Left cardiac atrium (tissue), 4 donors: ENCODE measurements at regions not wholly inside any gene's neighbourhood (a gene's known extent, or its start where the extent isn't known, plus 50 kb on each side); places are given as distances from the start of the nearest gene placed in this dataset.
"Not testable (repeated sequence)": the region's sequence is repeated elsewhere in the genome, so short reads cannot be mapped to it uniquely, and the experiment has no call there.

Experiments used
- ATAC-seq, 2 donors: fragments of 200-7000 bp; cut with Tn5 transposase; one replicate each; pipeline ENCODE4 v1.9.1; 2020; ENCODE audit warnings: mild to moderate bottlenecking in 2 of 2, moderate library complexity in 2 of 2
- DNase-seq: peaks from one replicate; pipeline ENCODE4 v3.0.0-alpha.2; 2020
- intact Hi-C, 2 donors: fragments of 100-400 bp; cut with DNase I; formaldehyde crosslinking; loops; one replicate each; pipeline versions ENCODE4 v1.14.1 to v1.15.1; 2022 to 2023
- donor health status: DM: no; HTN: yes; CAD: no.
- donor health status: DM: no; HTN: yes; CAD: no; lungs with severe emphysema.
- donor health status: DM: yes; HTN: yes; CAD: no.
- donor health status: Dilated cardiomyopathy.

DNA sequence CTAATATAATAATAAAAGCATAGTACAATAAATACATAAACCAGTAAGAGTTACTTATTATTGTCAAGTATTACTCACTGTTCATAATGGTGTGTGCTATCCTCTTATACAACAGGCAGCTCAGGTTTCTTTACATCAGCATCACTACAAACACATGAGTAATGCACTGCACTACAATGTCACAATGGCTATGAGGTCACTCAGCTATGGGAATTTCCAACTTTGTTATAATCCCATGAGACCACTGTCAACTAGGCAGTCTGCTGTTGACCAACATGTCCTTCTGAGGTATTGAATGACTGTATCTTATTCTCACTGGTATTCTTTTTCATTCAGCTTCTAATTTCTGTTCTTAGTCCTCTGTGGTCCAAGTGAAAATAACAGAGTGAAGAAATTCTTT, 250.4 kb upstream of the DSEL start:
- DNase-seq (no peak), ATAC-seq (no peak)
- intact Hi-C loops = no loop called here

DNA sequence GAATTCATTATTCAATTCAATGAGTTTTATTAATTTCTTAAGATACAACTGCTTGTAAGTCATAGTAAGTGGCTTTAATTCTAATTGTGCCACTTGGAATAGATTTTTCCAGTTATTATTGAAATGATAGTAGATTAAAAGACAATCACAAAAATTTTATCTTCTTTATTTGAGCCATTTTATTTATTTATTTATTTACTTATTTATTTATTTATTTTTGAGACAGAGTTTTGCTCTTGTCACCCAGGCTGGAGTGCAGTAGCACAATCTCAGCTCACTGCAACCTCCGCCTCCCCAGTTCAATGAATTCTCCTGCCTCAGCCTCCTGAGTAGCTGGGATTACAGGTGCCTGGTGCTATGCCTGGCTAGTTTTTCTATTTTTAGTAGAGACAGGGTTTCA, 235.7 kb upstream of the DSEL start:
- DNase-seq, intact Hi-C loops, ATAC-seq: not testable (repeated sequence)

DNA sequence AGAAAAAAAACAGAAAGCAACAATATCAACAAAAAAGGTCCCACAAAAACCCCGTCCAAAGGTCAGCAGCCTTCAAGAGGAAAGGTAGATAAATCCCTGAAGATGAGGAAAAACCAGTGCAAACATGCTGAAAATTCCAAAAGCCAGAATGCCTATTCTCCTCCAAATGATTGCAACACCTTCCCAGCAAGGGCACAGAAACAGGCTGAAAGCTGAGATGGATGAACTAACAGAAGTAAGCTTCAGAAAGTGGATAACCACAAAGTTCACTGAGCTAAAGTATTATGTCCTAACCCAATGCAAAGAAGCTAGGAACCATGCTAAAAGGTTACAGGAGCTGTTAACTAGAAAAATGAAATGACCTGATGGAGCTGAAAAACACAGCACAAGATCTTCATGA, 226.4 kb upstream of the DSEL start:
- intact Hi-C loops = no loop called here
- no peak for DNase-seq

DNA sequence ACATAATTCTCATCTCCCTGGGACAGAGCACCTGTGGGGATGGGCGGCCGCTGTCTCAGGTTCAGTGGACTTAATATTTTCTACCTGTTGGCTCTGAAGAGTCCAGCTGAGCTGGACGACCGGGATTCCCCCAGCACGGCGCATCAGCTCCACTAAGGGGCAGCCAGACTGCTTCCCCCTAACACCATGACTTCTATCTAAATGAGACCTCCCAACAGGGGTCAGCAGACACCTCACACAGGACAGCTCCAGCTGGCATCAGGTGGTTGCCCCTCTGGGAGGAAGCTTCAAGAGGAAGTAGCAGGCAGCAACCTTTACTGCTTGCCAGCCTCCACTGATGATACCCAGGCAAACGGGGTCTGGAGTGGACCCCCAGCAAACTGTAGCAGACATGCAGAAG, 226.0 kb upstream of the DSEL start:
- DNase-seq (no peak), ATAC-seq (no peak)
- intact Hi-C loops = no loop called here

More for the DNA sequence above, 226.4 kb upstream of the DSEL start:
- no peak for ATAC-seq

DNA sequence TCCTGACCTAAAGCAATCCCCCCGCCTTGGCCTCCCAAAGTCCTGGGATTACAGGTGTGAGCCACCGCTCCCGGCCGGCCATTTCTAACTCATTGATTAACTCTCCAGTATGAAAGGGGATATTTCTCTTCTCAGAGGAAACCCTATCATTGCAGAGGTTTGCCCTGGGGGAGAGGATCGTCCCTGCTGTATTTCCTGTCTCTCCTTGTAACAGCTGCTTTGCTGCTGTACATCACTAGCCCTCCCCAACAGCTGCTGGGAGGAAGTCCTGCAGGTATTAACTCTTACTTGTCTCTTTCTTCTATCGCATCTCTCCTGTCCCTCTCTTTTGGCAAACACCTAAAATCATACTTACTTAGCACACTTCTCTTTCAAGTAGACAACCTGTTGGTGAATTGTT, 219.0 kb upstream of the DSEL start:
- ATAC-seq (no peak), DNase-seq (no peak)
- intact Hi-C loops = no loop called here

DNA sequence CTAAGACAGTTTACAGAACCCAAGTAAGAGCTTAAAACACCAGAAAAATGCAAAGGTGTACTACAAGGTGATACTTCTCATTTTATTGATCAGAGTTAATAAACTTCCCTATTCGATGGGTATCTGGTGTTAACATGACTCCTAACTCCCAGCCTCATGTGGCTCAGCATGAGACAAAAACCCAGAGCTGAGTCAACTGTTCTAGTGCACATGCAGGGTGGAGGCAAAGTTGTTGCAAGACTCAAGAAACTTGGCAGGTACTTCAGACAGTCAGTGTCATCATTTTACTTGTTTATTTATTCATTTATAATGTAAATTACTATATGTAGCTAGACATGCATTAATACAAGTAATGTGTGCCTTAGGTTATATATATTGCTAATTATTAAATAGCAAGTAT, 216.6 kb upstream of the DSEL start:
- DNase-seq (no peak), ATAC-seq (no peak)
- intact Hi-C loops = no loop called here

DNA sequence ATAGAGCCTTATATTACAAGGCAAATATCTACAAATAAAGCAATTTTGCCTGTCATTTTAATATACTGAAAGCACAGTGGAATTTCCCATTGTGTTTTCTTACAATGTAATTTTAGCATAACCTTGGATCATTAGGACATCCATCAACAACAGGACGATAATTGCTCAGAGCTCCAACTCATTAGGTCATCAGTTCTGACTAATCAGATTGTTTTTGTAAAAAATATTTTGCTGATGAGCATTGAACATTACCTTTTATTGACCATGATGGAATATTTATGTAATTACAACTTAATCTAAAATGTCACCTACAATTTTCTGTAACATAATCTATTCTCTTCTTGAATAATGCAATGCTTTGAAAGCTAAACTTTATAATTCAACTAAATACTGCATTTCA, 215.3 kb upstream of the DSEL start:
- ATAC-seq (no peak), DNase-seq (no peak)
- intact Hi-C loops = no loop called here

DNA sequence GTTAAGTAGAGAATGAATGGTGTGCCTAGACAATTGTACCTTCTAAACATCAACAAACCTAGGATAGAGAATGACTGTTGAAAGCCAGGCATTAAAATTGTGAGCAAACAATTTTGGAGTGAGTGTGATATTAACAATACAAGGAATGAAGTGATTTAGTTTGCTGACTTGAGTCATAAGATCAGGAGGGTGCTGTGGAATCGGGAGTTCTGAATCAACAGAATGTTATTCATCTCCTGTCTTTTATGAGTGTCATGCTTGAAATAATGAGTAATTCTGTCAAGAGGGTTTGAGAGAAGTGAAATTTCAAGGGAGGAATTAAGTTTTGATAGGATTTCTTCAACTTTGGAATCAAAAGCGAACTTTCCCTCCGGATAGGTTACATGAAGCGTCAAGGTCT, 214.4 kb upstream of the DSEL start:
- no peak for DNase-seq
- no peak for ATAC-seq
- intact Hi-C loops = no loop called here

DNA sequence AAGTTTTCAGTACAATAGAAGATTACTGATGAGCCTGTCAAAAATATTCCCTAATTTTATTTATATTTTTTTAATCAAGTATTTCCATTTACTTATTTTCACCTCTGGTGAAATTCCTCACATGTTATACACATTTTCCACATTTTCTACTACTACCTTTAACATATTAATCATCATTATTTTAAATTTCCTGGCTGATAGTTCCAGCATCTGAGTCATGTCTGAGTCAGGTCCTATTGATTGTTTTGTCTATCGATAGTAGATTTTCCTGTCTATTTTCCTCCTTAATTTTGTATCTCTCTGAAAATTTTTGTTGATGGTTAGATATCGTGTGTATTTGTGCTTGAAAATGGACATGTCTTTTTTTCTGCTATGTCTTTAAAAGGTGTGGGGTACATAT, 211.8 kb upstream of the DSEL start:
- DNase-seq (no peak), ATAC-seq (no peak)
- intact Hi-C loops = no loop called here

DNA sequence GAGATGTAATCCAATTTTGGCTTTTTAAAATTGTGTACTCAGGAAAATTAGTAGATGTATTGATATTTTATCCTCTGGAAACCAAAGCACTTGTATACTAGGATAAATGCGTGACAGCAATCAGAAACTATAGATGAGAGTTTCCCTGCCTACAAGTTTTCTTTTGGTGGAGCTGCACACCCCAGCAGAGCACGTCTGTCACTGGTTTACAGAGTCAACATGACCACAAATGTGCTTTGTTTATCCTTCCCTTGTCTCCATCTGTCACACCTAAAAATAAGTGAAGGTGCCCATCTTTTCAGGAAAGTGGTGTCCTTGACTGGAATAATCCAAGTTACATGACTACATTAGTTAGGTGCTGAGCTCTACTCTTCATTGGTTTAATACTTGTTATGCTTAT, 210.4 kb upstream of the DSEL start:
- no peak for DNase-seq
- intact Hi-C loops = no loop called here
- no peak for ATAC-seq

DNA sequence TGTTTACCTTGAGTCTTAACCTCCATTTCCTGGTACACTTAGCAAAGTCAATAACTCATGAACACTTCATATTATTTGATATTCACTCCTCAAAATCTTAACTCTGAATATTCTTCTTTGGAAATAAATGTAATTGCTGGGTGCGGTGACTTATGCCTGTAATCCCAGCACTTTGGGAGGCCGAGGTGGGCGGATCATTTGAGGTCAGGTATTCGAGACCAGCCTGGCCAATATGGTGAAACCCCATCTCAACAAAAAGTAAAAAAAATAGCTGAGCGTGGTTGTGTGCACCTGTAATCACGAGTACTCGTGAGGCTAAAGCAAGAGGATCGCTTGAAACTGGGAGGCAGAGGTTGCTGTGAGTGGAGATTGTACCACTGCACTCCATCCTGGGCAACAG, 201.3 kb upstream of the DSEL start:
- DNase-seq = no peak
- ATAC-seq = no peak
- intact Hi-C loops = no loop called here

DNA sequence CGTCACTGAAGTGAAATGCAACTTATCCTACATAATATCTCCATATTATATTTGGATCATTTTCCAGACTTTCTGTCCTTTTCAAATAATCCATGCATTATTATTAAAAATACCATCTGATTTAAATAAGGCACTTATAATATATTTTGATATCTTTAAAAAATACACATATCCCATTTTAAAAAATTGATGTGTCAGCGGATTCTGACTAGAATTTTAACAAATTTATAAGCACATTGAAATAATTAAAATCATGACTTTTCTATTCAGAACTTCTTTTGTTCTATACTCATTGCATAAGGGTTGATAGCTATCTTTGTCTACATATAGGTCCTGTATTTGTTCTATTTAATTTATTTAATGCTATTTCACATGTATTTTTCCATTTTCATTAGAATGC, 199.0 kb upstream of the DSEL start:
- intact Hi-C loops = no loop called here
- ATAC-seq (no peak), DNase-seq (no peak)

DNA sequence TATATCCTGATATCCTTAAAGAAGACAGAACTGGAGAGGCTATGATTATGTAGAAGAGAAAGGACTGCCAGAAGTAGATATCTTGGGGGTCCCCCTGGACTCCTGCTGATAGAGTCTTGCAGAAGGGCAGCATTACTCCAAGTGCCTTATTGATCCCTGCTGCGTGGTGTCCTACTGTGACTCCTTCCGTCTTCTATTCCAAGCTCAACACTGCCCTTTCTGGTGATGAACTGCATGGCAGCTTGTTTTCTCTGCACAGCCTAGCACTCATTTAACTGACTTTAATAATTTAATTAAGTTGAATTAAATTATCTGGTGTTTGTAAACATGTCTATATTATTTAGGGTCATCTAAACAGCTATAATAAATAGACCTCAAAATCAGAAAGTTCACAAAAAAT, 194.1 kb upstream of the DSEL start:
- DNase-seq (no peak), ATAC-seq (no peak)
- intact Hi-C loops = no loop called here

DNA sequence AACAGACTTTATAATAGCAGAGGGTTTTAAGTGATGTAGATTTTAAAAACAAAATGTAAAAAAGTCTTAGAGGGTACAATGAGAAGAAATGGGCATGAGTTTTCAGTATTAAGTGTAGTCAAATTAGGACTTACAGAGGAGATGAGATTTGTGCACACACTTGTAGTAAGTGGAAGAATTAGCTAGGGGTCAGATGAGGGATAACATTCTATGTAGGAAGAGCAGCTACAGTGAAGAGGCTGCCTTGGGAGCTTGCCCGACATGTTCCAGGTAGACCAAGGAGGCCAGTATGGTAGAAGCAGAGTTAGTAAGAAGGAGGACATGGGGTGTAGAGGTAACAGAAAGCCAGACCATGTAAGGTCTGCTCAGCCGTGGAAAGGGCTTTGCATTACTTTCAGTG, 189.2 kb upstream of the DSEL start:
- intact Hi-C loops = no loop called here
- DNase-seq (no peak), ATAC-seq (no peak)

DNA sequence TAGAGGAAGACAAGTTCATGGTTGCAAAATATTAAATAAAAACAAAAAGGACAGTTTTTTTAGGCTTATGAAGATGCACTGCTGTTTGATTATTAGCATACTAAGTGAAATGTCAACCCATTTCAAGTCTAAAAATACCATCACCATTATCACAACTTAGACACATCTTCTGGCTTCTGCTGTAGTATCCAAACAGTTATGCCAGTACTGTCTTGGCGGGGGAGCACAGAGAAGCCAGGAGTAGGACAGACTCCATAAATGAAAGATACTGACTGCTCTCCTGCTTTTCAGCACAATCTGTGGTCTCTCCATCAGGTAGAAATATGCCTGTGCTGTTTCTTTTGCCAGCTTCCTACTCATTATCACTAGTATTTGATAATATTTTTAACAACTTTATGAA, 179.2 kb upstream of the DSEL start:
- ATAC-seq (peak in 1 of 2 donors; percentile 37), DNase-seq (no peak)
- intact Hi-C loops = no loop called here

DNA sequence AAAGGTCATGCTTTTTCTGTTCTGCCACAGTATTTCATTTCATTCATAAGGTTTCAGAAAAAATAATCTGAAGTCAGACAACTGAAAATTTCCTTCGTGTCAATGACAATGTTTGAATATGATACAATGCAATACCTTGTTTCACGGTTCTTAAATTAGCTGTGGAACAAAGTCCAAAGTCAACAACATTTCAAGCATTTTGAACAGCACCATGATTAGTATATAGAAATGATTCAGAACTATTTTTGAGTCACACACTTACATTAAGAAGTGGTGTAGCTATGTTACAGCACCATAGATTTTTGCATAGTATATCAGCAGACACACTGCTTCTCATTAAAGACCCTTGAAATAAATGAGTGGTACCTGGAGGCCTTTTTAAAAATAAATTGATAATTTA, 178.3 kb upstream of the DSEL start:
- intact Hi-C loops = no loop called here
- ATAC-seq (no peak), DNase-seq (no peak)

DNA sequence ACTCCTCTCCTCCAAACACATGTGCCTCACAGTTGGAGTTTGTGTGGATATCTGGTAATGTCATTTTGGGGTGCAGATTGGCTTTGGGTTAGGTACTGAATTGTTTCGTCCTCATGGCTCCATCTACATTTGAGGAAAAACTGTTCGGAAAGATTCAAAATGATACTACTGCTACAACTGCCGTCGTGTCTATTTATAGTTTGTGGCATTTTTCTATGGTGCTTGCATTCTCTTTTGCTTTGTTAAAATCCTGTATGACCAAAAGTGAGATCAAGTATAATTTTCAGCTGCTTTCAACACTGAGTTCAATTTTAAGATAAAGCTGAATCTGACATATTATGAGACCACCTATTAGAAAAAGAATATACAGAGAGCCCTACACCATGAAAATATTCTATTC, 176.3 kb upstream of the DSEL start:
- no peak for ATAC-seq
- DNase-seq = no peak
- intact Hi-C loops = no loop called here

DNA sequence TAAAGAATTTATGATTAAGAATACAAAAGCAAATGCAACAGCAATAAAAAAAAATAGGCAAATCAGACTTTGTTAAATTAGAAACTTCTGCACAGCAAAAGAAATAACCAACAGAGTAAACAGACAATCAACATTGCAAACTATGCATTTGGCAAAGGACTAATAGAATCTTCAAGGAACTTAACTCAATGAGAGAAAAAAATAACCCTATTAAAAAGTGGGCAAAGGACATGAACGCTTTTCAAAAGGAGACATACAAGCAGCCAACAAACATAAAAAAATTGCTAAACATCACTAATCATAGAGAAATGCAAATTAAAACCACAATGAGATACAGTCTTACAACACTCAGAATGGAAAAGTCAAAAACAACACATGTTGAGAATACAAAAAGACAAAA, 166.0 kb upstream of the DSEL start:
- intact Hi-C loops = no loop called here
- DNase-seq (no peak), ATAC-seq (no peak)

DNA sequence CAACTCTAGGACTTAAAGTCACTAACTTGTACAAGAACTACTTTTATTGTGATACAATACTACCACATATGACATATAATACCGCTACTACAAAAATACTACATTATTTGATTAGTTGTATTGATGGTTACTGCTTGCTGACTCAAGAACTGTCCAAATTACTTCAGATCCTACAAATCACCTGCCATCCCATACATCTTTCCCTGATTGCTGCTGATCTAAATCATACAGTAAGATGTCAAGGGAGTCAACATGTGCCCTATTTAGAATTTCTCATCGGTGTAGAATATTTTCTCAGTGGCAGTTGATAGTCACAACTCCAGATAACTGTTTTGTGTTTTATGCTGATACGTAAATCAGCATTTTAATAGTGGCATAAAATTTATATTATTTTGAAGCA, 161.0 kb upstream of the DSEL start:
- ATAC-seq (no peak), DNase-seq (no peak)
- intact Hi-C loops = no loop called here

DNA sequence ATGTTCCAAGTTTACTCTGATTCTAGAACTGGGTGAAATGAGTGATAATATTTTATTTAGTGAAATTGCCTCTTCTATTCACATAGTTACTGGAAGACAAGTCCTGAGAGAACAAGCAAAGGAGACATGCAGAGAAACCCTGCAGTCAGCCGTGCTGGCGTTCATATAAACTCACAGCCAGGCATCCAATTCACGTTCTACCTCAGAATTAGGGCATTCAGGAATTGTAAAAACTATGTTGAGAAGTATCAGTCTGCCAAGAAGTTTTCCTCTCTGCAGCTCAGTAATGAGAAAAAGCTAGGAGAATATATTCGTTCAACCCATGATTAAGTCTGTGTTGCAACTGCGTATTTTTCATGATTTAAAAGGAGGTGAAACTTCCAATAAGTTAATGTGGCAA, 156.2 kb upstream of the DSEL start:
- DNase-seq (no peak), ATAC-seq (no peak)
- intact Hi-C loops = no loop called here

DNA sequence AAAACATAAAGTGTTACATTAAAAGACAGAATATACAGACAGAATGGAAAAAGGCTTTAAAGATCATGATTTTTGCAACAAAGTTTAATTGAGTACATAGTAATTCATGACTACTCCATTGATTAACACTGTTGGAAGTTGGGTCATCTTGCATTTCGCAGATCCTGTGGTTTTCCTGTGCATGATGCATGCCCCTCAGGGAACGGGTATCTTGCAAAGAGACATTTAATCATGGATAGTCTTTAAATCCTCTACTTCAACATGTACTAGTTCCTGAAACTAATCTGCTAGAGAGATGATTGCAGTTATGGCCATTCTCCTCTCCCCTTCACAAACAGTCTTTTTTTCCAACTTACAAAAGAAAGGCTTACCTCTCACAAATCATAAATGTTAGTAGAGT, 155.6 kb upstream of the DSEL start:
- DNase-seq = no peak
- intact Hi-C loops = no loop called here
- ATAC-seq = no peak

DNA sequence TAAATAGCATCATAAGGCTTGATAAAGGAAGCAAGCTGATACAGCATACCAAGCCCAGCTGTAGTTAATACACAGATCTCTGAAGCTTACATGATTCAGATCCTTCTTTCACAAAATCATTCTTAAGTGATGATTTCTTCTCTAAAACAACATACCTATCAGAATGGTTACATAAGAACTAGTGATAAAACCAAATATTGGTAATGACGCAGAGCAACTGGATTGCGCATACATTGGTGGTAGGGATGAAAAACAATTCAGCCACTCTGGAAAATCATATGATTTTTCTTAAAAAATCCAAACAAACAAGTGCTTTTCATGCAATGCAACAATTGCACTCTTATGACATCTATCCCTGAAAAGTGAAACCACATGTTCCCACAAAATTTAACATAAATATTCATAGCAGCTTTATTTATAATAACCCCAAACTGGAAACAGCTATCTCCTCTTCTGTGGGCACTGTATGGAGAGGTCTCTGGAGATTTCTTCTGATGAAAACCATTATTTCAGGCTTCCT, 153.6 kb upstream of the DSEL start:
- peak in 1 of 2 donors; percentile 59 for ATAC-seq
- intact Hi-C loops = no loop called here
- DNase-seq = no peak
